Superior temporal gyrus (tissue), 1 donor: ENCODE measurements at regions not wholly inside any gene's neighbourhood (a gene's known extent, or its start where the extent isn't known, plus 50 kb on each side); places are given as distances from the start of the nearest gene placed in this dataset.
A peak's percentile ranks its signal among the peaks of the same experiment; 100 is the strongest.

Experiments used
- DNase-seq: peaks from one replicate; pipeline ENCODE4 v3.0.0-alpha.2; 2016; ENCODE audit errors: extremely low spot score

DNA sequence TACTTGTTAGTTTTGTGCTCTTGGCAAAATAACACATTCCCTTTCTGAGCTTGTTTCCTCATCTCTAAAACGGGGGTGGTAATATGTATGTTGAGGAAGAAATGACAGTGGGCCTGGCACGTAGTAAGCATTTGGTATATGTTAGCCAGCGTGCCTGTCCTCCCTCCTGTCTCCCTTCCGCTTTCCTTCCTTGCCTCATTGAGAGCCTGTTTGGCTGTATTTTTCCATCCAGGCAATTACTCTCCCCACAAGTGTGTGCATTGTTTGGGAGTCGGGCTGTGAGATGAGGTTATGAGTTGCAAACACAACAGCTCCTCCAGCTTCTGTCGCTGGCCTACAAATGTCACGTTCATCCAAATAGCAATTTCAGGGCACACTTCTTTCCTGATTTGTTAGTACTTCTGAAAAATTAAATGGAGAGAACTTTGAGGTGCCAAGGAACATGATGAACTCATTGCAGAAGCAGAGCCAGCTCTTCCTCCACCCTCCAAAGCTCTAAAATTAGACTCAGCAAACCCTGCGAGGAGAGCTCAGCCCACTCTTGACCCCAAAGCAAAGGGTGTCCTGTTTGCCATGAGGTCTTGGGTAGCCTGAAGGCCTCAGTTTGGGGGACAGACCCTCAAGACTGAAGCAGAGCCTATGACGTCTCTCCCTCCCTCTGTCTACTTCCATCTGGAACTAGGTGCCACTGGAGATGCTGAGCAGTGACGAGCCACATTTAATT is 50.7 kb upstream of the TOX2 start:
- DNase-seq, result peak; percentile 77

DNA sequence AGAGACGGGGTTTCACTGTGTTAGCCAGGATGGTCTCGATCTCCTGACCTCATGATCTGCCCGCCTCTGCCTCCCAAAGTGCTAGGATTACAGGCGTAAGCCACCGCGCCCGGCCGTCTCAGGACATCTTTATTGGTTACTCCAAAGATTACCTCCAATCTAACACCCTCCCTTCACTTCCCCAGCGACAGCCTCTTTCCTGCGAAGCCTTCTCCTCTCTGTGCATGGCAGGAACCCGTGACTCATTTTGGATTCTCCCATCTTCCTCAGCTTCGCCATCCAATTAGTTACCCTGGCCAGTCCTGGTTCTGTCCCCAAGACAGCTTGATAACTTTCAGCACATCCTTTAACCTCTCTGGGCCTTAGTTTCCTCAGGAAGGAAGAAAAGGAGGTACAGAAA is 51.3 kb upstream of the TOX2 start:
- no peak for DNase-seq

DNA sequence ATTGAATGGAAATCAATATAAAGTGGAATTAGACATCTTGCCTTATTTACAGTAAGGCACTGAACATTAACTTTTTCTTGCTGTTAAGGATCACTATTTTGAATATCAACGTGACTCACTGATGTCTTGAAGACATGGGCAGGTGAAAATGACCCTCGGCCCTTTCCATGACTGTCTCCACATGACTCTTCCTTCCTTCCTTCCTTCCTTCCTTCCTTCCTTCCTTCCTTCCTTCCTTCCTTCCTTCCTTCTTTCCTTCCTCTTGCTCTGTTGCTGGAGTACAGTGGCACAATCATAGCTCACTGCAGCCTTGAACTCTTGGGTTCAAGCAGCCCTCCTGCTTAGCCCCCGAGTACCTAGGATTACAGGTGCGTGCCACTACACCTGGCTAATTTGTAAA is 52.2 kb upstream of the TOX2 start:
- no peak for DNase-seq

GRCh38 chr20:43859994-43860393 is 54.7 kb upstream of the TOX2 start:
- no peak for DNase-seq

GRCh38 chr20:43857932-43858331 is 56.7 kb upstream of the TOX2 start:
- DNase-seq, result no peak

DNA sequence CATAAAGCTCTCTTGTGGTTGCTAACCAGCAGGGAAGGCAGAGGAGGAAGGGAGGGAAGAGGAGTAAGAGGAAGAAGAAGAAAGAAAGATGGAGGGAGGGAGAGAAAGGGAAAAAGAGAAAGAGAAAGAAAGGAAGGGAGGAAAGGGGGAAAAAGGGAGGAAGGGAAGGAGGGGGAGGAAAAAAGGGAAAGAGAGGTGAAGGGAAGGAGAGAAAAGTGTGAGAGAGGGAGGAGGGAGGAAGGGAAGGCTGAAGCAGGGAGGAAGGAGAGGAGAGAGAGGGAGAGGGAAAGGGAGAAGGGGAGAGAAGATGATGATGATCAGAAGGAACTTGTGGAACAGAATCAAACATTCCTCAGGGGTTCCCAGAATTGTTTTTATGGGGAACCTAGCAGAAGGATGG is 57.5 kb upstream of the TOX2 start:
- no peak for DNase-seq

GRCh38 chr20:43855803-43856202 is 58.8 kb upstream of the TOX2 start:
- DNase-seq, result no peak

DNA sequence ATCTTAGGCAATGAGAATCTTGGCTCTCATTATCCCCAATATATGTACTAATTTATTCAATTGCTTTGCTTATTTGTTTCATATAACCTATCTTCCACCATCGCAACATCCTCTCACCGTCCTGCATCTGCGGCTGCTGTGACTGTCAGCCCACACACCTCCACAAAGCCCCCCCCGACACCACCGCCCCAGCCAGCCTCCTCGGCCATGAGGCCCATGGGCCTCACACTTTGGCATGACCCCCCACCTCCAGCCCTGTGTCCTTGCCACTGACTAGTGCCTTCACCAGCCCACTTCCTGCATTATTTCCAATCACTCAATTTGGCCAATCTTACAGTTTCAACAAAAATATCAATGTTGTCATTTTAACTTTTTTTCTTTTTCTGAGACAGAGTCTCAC is 60.7 kb upstream of the TOX2 start:
- DNase-seq, result no peak

GRCh38 chr20:43853174-43853803 is 61.4 kb upstream of the TOX2 start:
- DNase-seq, result no peak

DNA sequence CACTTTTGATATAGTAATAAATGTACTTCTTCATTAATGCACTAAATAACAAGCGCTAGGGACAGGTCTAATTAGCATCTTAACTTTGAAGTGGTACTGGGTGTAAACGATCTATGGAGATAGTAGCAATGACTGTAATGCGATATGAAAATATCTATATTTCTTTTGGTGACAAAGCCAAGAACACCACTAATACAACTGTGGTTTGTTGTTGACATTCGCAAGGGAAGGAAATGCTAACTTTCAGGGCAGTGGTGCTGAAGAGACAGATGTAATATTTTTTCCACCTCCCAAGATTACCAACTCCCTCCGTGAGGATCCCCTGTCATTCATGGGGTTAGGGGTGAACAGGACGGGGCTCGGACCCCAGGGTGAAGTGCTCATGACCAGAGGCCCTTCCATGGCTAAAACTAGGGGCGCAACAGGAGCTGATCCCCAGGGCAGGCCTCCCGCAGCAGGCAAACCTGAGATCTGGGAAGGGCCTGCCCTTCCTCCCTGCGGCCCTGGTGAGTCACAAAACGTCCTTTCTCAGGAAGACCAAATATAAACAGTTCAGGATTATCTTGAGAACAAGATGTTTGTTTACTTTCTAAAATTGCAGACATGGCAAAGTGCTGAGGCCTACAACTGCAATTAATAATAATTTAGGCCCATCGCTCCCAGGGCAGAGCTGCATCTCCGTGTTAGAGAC is 65.0 kb upstream of the TOX2 start:
- DNase-seq, result no peak

DNA sequence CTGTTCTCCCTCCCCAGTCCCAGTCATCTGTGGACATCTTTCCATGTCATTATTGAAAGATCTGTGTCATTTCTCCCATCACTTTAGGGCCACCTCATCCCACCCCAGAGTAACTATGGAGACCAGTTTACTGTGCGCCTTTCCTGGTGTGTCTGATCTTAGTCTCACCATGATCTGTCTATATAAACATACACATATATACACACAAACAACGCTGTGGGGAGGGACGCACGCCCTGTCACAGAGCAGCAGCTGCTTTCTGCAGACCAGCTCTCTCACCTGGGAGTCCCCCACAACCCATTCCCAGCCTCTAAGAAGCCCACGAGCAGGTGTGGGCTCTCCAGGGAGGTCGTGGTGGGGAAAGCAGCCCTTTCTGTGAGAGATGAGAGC is 68.1 kb upstream of the TOX2 start:
- no peak for DNase-seq

- DNase-seq, result no peak
These were observed 69.7 kb upstream of the TOX2 start for GRCh38 chr20:43844778-43845614.

DNA sequence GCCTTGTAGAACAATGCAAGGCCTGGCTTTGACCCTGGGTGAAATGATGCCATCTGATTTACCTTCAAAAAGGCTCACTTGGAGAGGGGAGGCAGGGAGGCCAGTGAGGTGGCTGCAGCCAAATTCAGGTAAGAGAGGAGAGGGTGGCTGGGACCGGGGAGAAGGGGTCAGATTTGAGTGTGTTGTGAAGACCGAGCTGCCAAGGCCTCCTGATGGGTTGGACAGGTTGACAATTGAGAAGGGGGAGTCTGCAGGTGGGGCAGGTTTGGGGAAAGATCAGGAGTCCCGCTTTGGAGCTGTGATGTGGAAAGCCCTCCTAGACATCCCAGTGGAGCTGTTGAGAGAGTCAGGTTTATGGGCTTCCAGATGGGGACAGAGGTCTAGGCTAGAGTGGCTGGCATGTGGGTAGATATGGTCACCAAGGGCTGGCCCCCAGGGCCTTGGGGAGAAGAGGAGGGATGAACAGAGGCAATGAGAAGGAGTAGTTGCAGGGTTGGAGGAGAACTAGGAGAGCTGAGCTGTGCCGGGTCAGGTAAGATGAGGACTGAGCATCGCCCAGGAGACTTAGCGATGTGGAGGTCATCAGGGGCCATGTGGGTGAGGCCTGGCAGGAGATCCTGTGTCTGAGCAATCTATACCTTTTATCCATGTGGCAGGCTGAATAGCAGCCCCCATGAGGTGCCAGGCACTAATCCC is 70.5 kb upstream of the TOX2 start:
- DNase-seq, result no peak

- DNase-seq, result no peak
These were observed 71.3 kb upstream of the TOX2 start for GRCh38 chr20:43843096-43843964.

GRCh38 chr20:43842126-43843020 is 72.3 kb upstream of the TOX2 start:
- no peak for DNase-seq

DNA sequence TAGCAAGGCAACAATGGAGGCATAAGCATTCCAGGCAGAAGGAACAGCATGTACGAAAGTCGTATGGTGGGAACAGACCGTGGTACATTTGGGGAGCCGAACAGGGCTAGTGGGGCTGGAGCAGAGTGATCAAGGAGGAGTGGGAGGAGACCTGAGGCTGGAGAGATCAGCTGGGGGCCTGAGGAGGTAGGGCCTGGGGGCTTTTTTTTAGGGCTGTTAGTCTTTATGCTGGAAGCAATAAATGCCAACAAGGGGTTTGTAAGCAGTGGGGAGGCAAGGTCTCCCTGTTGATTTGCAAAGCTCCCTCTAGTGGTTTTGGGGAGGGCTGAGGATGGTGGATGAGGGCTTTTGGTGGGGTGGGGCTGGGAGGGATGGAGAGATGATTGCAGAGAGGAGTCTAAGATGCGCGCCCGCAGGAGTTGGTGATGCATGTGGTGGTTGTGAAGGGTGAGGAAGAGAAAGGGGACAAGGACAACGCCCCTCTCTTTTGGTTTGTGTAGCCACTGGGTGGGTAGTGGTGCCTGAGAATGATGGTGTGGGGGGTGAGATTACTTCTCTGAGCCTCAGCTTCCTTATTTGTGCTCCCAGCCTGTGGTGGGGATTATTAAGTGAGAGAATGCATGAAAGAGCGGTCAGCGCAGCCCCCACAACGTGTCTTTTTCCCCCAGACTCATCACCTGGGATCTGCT is 74.1 kb upstream of the TOX2 start:
- no peak for DNase-seq

DNA sequence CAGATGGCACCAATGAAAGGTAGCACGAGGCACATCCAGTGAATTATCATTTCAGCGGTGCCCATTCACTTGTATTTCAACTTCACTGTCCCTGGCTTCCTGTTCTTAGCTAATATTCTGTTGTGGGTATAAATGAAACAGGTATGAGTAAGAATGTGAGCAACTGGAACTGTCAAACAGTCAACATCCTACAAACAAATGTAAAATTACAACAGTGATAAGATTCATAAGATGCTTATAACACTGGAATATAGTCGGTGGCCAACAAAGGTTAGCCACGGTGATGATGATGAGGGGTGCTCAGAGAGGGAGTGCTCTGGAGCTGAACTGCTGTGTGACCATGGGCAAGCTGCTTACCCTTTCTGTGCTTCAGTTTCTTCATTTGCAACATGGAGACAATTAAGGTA is 74.9 kb upstream of the TOX2 start:
- no peak for DNase-seq

DNA sequence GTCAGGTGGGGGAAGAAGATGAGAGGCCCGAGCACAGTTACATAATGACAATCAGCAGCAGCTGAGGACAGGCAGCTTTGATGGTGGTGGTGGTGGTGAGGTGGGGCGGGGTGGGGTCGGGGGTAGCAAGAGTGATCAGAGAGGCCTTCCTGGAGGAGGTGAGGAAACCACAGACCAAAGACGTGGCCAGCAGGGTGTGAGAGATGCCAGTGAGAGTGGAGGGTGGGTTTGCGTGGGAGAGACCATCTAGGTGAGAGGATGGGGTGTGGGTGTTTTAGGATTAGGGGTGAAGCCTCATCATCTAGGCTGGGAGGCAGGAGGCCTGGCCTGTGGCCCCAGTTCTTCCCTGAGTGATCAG is 76.0 kb upstream of the TOX2 start:
- DNase-seq, result no peak
